Gastroesophageal sphincter (tissue), 4 donors: ENCODE measurements at regions not wholly inside any gene's neighbourhood (a gene's known extent, or its start where the extent isn't known, plus 50 kb on each side); places are given as distances from the start of the nearest gene placed in this dataset.
"Not testable (repeated sequence)": the region's sequence is repeated elsewhere in the genome, so short reads cannot be mapped to it uniquely, and the experiment has no call there.

ENCODE experiments used
- ATAC-seq: fragments of 150-250 bp; one replicate; pipeline ENCODE4 v1.9.1; 2016; ENCODE audit warnings: mild to moderate bottlenecking, moderate library complexity
- H3K27ac ChIP-seq, 4 donors: fragments of 200-600 bp; sonication (generic) in 3 of 4; 1 replicate in 3 of 4; 2 replicates in 1 of 4; pipeline ENCODE4 v1.5.1; 2016 to 2019
- H3K27me3 ChIP-seq: fragments of 200-600 bp; sonication (generic); one replicate; pipeline ENCODE4 v1.5.1; 2019
- H3K36me3 ChIP-seq, 2 donors: fragments of 200-600 bp; sonication (generic); one replicate each; pipeline ENCODE4 v1.5.1; 2019; ENCODE audit warnings: control low read depth in 1 of 2
- H3K4me1 ChIP-seq, 3 donors: fragments of 200-600 bp; sonication (generic); 1 replicate in 2 of 3; 2 replicates in 1 of 3; pipeline ENCODE4 v1.5.1; 2016 to 2019; ENCODE audit warnings: control low read depth in 2 of 3
- H3K4me3 ChIP-seq, 2 donors: fragments of 200-600 bp; sonication (generic); one replicate each; pipeline ENCODE4 v1.5.1; 2019; ENCODE audit warnings: mild to moderate bottlenecking in 1 of 2, moderate library complexity in 1 of 2
- H3K9me3 ChIP-seq, 3 donors: fragments of 200-600 bp; sonication (generic); one replicate each; pipeline ENCODE4 v1.5.1; 2017 to 2019; ENCODE audit warnings: control low read depth in 2 of 3
- EP300 ChIP-seq: sonication (generic); formaldehyde crosslinking; IDR thresholded peaks from one replicate; pipeline ENCODE4 v1.6.1; 2017; ENCODE audit warnings: antibody characterized with exemption, mild to moderate bottlenecking
- POLR2A ChIP-seq, 2 donors: fragments of 450-650 bp; IDR thresholded peaks; one replicate each; pipeline ENCODE4 v1.6.1; 2017; ENCODE audit warnings: antibody characterized with exemption in 2 of 2, mild to moderate bottlenecking in 2 of 2, moderate library complexity in 1 of 2
- POLR2AphosphoS5 ChIP-seq: sonication (generic); formaldehyde crosslinking; IDR thresholded peaks from one replicate; pipeline ENCODE4 v1.6.1; 2017; ENCODE audit warnings: antibody characterized with exemption
- WGBS, 2 donors: methylation state at CpG; one replicate each; pipeline ENCODE4 v1.1.5; 2018; ENCODE audit warnings: low coverage in 1 of 2; 5-methylcytosine and 5-hydroxymethylcytosine counted together
- TF ChIP-seq, protein P1 (sequence below), 4 experiments: fragments of 200-600 bp in 2 of 4; fragments of 450-650 bp in 2 of 4; sonication (generic) in 1 of 4; IDR thresholded peaks; one replicate each; pipeline ENCODE4 v1.5.1; 2017 to 2019; ENCODE audit warnings: antibody characterized with exemption in 4 of 4, mild to moderate bottlenecking in 2 of 4, moderate library complexity in 2 of 4

GRCh38 chr9:20242510-20243189, 379.6 kb downstream of the MLLT3 start:
- H3K27me3 ChIP-seq, result no peaks in the 10 kb centered on the region
- no peaks in the 10 kb centered on the region for H3K4me1 ChIP-seq
- H3K36me3 ChIP-seq, result no peaks in the 10 kb centered on the region
- TF ChIP-seq EP300, result no peak
- TF ChIP-seq POLR2A (IDR thresholded peaks at IDR 0.05), result no peak
- TF ChIP-seq POLR2AphosphoS5, result no peak
- TF ChIP-seq, protein P1, sequence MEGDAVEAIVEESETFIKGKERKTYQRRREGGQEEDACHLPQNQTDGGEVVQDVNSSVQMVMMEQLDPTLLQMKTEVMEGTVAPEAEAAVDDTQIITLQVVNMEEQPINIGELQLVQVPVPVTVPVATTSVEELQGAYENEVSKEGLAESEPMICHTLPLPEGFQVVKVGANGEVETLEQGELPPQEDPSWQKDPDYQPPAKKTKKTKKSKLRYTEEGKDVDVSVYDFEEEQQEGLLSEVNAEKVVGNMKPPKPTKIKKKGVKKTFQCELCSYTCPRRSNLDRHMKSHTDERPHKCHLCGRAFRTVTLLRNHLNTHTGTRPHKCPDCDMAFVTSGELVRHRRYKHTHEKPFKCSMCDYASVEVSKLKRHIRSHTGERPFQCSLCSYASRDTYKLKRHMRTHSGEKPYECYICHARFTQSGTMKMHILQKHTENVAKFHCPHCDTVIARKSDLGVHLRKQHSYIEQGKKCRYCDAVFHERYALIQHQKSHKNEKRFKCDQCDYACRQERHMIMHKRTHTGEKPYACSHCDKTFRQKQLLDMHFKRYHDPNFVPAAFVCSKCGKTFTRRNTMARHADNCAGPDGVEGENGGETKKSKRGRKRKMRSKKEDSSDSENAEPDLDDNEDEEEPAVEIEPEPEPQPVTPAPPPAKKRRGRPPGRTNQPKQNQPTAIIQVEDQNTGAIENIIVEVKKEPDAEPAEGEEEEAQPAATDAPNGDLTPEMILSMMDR (IDR thresholded peaks at IDR 0.05), result no peak
- ATAC-seq, result no peak
- no peaks in the 10 kb centered on the region for H3K9me3 ChIP-seq
- no peak overlapping the region for H3K4me3 ChIP-seq
- no peak overlapping the region for H3K27ac ChIP-seq
- 75 to 84% methylated on average over 10 of the region's 10 CpGs for WGBS, 2 donors

GRCh38 chr9:20240498-20240897, 381.8 kb downstream of the MLLT3 start:
- TF ChIP-seq, protein P1 (IDR thresholded peaks at IDR 0.05), result no peak
- TF ChIP-seq POLR2AphosphoS5 (no peak), POLR2A (IDR thresholded peaks at IDR 0.05) (no peak), EP300 (no peak)
- Histone ChIP-seq H3K27me3 (no peaks in the 10 kb centered on the region), H3K9me3 (peaks cover 0 to 2% (median 0%) of the 10 kb centered on the region in 3 donors), H3K4me3 (no peak overlapping the region), H3K4me1 (no peaks in the 10 kb centered on the region), H3K36me3 (no peaks in the 10 kb centered on the region), H3K27ac (no peak overlapping the region)
- no peak for ATAC-seq
- WGBS, 2 donors, result 76 to 85% methylated on average over 2 of the region's 2 CpGs

GRCh38 chr9:20238921-20239320, 383.4 kb downstream of the MLLT3 start:
- Histone ChIP-seq H3K36me3 (no peaks in the 10 kb centered on the region), H3K27ac (no peak overlapping the region), H3K4me3 (no peak overlapping the region), H3K4me1 (no peaks in the 10 kb centered on the region), H3K27me3 (no peaks in the 10 kb centered on the region), H3K9me3 (peaks cover 0 to 11% (median 0%) of the 10 kb centered on the region in 3 donors)
- 70% methylated on average over 1 of the region's 1 CpG; no CpG with 5 or more reads in 1 of the 2 donors for WGBS, 2 donors
- ATAC-seq, result no peak
- no peak for TF ChIP-seq EP300
- TF ChIP-seq, protein P1 (IDR thresholded peaks at IDR 0.05), result no peak
- no peak for TF ChIP-seq POLR2A (IDR thresholded peaks at IDR 0.05)
- TF ChIP-seq POLR2AphosphoS5, result no peak

DNA sequence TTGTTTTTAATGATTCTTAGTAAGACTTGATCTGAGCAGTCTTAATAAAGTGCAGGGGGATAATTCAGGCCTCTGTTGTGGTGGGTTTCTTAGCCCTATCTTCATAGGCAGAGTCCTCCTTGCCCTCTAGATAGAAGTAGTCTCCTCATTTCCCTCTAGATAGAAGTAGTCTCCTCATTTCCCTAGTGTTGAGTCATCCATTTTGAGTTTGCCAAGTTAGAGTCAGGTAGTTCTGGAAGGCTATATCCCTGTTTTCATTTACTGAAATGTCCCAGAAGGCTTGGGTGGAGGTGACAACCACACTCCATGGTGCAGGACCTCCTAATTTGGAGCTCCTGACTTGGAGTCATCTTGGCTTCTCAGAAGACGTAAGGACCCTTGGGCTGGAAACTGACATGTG, 384.6 kb downstream of the MLLT3 start:
- Histone ChIP-seq H3K9me3 (peaks cover 0 to 11% (median 0%) of the 10 kb centered on the region in 3 donors), H3K4me3 (no peak overlapping the region), H3K36me3 (no peaks in the 10 kb centered on the region), H3K27me3 (no peaks in the 10 kb centered on the region), H3K27ac (no peak overlapping the region), H3K4me1 (no peaks in the 10 kb centered on the region)
- no peak for TF ChIP-seq POLR2A (IDR thresholded peaks at IDR 0.05)
- TF ChIP-seq, protein P1 (IDR thresholded peaks at IDR 0.05), result no peak
- TF ChIP-seq EP300, result no peak
- WGBS, 2 donors, result 86% methylated on average over 1 of the region's 1 CpG; no CpG with 5 or more reads in 1 of the 2 donors
- no peak for ATAC-seq

GRCh38 chr9:20236676-20237075, 385.6 kb downstream of the MLLT3 start:
- H3K4me3 ChIP-seq, result no peak overlapping the region
- 90 to 91% methylated on average over 2 to 4 of the region's 4 CpGs for WGBS, 2 donors
- H3K27ac ChIP-seq, result no peak overlapping the region
- H3K9me3 ChIP-seq, result peaks cover 0 to 11% (median 0%) of the 10 kb centered on the region in 3 donors
- TF ChIP-seq, protein P1 (IDR thresholded peaks at IDR 0.05), result no peak
- no peak for TF ChIP-seq EP300
- TF ChIP-seq POLR2AphosphoS5, result no peak
- TF ChIP-seq POLR2A (IDR thresholded peaks at IDR 0.05), result no peak
- H3K27me3 ChIP-seq, result no peaks in the 10 kb centered on the region
- no peak for ATAC-seq
- no peaks in the 10 kb centered on the region for H3K36me3 ChIP-seq
- H3K4me1 ChIP-seq, result no peaks in the 10 kb centered on the region

DNA sequence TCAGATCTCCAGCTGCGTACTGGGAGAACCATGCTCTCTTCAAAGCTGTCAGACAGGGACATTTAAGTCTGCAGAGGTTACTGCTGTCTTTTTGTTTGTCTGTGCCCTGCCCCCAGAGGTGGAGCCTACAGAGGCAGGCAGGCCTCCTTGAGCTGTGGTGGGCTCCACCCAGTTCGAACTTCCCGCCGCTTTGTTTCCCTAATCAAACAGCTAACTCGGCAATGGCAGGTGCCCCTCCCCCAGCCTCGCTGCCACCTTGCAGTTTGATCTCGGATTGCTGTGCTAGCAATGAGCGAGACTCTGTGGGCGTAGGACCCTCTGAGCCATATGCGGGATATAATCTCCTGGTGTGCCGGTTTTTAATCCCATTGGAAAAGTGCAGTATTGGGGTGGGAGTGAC, 387.1 kb downstream of the MLLT3 start:
- H3K9me3 ChIP-seq, result peaks cover 0 to 11% (median 0%) of the 10 kb centered on the region in 3 donors
- H3K4me3 ChIP-seq, H3K27ac ChIP-seq, H3K4me1 ChIP-seq, ATAC-seq, H3K36me3 ChIP-seq, H3K27me3 ChIP-seq: not testable (repeated sequence)
- whole genome bisulfite sequencing, 2 donors, result 100% methylated on average over 4 of the region's 11 CpGs; no CpG with 5 or more reads in 1 of the 2 donors
